GM12864 (cell line): ENCODE measurements at regions not wholly inside any gene's neighbourhood (a gene's known extent, or its start where the extent isn't known, plus 50 kb on each side); places are given as distances from the start of the nearest gene placed in this dataset.

Experiments used
- DNase-seq: peaks from one replicate; pipeline ENCODE4 v3.0.0-alpha.2; 2011; ENCODE audit warnings: low read depth
- H3K4me3 ChIP-seq: 2 replicates; pipeline ENCODE4 v1.5.1; 2011; ENCODE audit warnings: mild to moderate bottlenecking, low read depth, low read length, control low read depth
- TF ChIP-seq, protein P1 (sequence below): IDR thresholded peaks from 2 replicates; pipeline ENCODE4 v1.5.1; 2011; ENCODE audit warnings: low read depth, mild to moderate bottlenecking, moderate library complexity, low read length, control low read depth, inconsistent platforms; ENCODE audit errors: missing control alignments

DNA sequence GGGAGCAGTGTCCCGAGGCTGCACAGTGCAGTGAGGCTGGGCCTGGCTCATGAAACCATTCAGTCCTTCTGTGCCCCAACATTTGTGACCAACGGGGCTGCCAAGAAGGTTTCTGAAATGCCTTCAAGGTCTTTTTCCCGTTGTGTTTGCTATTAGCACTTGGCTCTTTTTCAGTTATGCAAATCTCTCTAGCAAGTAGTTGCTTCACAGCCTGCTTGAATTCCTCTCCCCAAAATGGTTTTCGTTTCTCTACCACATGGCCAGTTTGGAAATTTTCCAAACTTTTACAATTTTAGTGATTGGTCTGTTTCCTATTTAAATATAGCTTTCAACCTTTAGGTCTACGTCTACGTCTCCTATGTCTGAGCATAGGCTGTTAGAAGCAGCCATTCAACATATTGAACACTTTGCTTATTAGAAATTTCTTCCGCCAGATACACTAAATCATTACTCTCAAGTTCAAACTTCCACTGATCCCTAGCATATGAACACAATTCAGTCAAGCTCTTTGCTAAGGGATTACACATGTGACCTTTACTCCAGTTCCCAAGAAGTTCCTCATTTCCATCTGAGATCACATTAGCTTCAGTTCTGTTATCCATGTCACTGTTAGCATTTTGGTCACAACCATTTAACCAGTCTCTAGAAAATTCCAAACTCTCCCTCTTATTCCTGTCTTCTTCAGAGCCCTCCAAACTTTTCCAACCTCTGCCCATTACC, 901.8 kb downstream of the GLUD2 start:
- no peak for DNase-seq
- no peak overlapping the region for H3K4me3 ChIP-seq
- TF ChIP-seq, protein P1, sequence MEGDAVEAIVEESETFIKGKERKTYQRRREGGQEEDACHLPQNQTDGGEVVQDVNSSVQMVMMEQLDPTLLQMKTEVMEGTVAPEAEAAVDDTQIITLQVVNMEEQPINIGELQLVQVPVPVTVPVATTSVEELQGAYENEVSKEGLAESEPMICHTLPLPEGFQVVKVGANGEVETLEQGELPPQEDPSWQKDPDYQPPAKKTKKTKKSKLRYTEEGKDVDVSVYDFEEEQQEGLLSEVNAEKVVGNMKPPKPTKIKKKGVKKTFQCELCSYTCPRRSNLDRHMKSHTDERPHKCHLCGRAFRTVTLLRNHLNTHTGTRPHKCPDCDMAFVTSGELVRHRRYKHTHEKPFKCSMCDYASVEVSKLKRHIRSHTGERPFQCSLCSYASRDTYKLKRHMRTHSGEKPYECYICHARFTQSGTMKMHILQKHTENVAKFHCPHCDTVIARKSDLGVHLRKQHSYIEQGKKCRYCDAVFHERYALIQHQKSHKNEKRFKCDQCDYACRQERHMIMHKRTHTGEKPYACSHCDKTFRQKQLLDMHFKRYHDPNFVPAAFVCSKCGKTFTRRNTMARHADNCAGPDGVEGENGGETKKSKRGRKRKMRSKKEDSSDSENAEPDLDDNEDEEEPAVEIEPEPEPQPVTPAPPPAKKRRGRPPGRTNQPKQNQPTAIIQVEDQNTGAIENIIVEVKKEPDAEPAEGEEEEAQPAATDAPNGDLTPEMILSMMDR, result no peak

DNA sequence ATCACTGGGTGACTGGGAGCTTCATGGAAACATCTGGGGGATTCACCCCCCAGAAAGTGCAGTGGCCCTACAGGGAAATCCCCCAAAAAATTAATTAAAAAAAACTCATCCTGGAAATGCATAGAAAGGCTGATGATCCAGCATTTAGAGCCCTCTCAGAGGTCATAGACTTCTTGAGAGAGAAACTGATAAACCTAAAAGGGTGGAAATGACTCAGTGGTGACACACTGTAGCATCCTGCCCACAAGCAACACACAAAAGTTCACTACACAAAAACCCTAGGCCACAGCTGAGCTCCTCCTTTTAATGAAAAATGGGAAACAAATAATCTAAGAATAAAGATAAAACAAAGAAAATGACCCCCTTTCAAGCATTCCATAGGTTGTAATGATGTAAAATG, 911.5 kb downstream of the GLUD2 start:
- TF ChIP-seq, protein P1, result no peak
- no peak overlapping the region for H3K4me3 ChIP-seq
- no peak for DNase-seq

GRCh38 chrX:121975671-121976070, 928.3 kb downstream of the GLUD2 start:
- TF ChIP-seq, protein P1, result no peak
- DNase-seq, result no peak
- no peak overlapping the region for H3K4me3 ChIP-seq

GRCh38 chrX:121987163-121987562, 939.8 kb downstream of the GLUD2 start:
- TF ChIP-seq, protein P1, result no peak
- no peak for DNase-seq
- no peak overlapping the region for H3K4me3 ChIP-seq

- no peak for DNase-seq
- H3K4me3 ChIP-seq, result no peak overlapping the region
- TF ChIP-seq, protein P1, result no peak
Observed at GRCh38 chrX:121987835-121988234, 940.4 kb downstream of the GLUD2 start.

DNA sequence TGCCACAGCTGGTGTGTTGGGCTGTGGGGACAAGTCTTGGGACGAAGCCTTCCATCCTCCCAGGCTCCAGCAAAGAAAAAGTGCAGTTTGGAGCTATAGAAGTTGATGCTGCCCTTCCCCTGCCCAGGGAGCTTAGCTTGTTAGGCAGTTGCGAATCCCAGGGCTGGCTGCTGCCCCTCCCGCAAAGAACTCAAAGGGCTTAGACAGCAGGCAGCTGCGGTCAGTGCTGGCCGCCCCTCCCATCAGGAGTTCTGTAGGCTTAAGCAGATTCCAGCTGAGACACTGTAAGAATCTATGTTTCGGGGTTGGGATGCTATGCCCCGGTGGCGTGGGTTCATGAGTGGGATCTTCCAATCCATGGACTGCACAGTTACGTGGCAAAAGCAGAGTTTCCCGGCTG, 956.7 kb downstream of the GLUD2 start:
- H3K4me3 ChIP-seq, result no peak overlapping the region
- no peak for DNase-seq
- TF ChIP-seq, protein P1, result no peak

DNA sequence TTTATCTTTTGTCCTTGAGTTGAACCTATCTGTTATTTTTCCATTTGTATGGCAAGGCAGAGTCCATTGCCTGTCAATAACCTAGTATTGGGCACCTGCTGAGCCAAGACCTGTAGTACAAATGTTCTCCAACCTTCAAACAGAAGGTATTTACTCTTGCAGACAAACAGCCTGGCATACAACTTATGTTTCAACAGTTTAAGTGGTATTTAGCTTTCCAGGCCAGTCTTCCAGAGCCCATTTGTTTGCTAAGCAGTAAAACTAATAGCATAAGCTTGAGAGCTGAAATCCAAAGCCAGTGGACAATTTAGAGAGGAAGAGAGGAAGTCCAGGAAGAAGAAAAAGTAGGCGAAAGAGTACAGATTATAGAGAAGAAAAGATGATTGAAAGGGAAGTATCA, 979.3 kb downstream of the GLUD2 start:
- H3K4me3 ChIP-seq, result no peak overlapping the region
- no peak for DNase-seq
- TF ChIP-seq, protein P1, result no peak
